HUES64 (cell line): ENCODE measurements at regions not wholly inside any gene's neighbourhood (a gene's known extent, or its start where the extent isn't known, plus 50 kb on each side); places are given as distances from the start of the nearest gene placed in this dataset.

ENCODE experiments used
- H3K27ac ChIP-seq: 2 replicates; pipeline ENCODE4 v1.7.0; 2013; ENCODE audit warnings: low read depth, low read length, inconsistent platforms
- H3K27me3 ChIP-seq: 2 replicates; pipeline ENCODE4 v1.6.1; 2013; ENCODE audit warnings: mild to moderate bottlenecking, low read length; ENCODE audit not compliant: insufficient read depth
- H3K36me3 ChIP-seq: 2 replicates; pipeline ENCODE4 v1.6.1; 2013; ENCODE audit warnings: mild to moderate bottlenecking, low read length; ENCODE audit not compliant: insufficient read depth
- H3K4me1 ChIP-seq: 2 replicates; pipeline ENCODE4 v1.6.1; 2013; ENCODE audit warnings: mild to moderate bottlenecking, low read length, moderate library complexity; ENCODE audit not compliant: insufficient read depth
- H3K4me3 ChIP-seq: 2 replicates; pipeline ENCODE4 v1.5.1; 2013; ENCODE audit warnings: mild to moderate bottlenecking, low read length, moderate library complexity
- H3K9ac ChIP-seq: 2 replicates; pipeline ENCODE4 v1.6.1; 2013; ENCODE audit warnings: mild to moderate bottlenecking, low read depth, low read length
- H3K9me3 ChIP-seq: 2 replicates; pipeline ENCODE4 v1.6.1; 2013; ENCODE audit warnings: low read depth, low read length; ENCODE audit not compliant: insufficient read depth
- WGBS: fragments of 150-250, 120-280 bp; methylation state at CpG from one replicate; pipeline ENCODE4 v1.1.7; 2013; ENCODE audit warnings: missing lambda C conversion rate; 5-methylcytosine and 5-hydroxymethylcytosine counted together

GRCh38 chr5:2255915-2256690, 373.4 kb upstream of the IRX4 start:
- Histone ChIP-seq H3K9me3 (no peaks in the 10 kb centered on the region), H3K27ac (no peak overlapping the region), H3K4me1 (no peaks in the 10 kb centered on the region; the same call in 1 of the 2 replicates), H3K9ac (no peak overlapping the region), H3K27me3 (no peaks in the 10 kb centered on the region), H3K4me3 (no peak overlapping the region), H3K36me3 (no peaks in the 10 kb centered on the region)
- WGBS, result 91% methylated on average over 14 of the region's 14 CpGs

- Histone ChIP-seq H3K9ac (no peak overlapping the region), H3K4me1 (no peaks in the 10 kb centered on the region; the same call in 1 of the 2 replicates), H3K27ac (no peak overlapping the region), H3K9me3 (no peaks in the 10 kb centered on the region), H3K27me3 (no peaks in the 10 kb centered on the region), H3K4me3 (no peak overlapping the region), H3K36me3 (no peaks in the 10 kb centered on the region)
- WGBS, result 93% methylated on average over 21 of the region's 22 CpGs
Measured at GRCh38 chr5:2254880-2255750, 372.4 kb upstream of the IRX4 start.

GRCh38 chr5:2254406-2254805, 371.7 kb upstream of the IRX4 start:
- Histone ChIP-seq H3K27ac (no peak overlapping the region), H3K36me3 (no peaks in the 10 kb centered on the region), H3K4me1 (no peaks in the 10 kb centered on the region; the same call in 1 of the 2 replicates), H3K9me3 (no peaks in the 10 kb centered on the region), H3K27me3 (no peaks in the 10 kb centered on the region), H3K9ac (no peak overlapping the region), H3K4me3 (no peak overlapping the region)
- 89% methylated on average over 3 of the region's 3 CpGs for WGBS

GRCh38 chr5:2253040-2253975, 370.6 kb upstream of the IRX4 start:
- Histone ChIP-seq H3K27ac (no peak overlapping the region), H3K4me1 (no peaks in the 10 kb centered on the region; the same call in 1 of the 2 replicates), H3K36me3 (no peaks in the 10 kb centered on the region), H3K4me3 (no peak overlapping the region), H3K27me3 (no peaks in the 10 kb centered on the region), H3K9ac (no peak overlapping the region), H3K9me3 (no peaks in the 10 kb centered on the region)
- WGBS, result 93% methylated on average over 13 of the region's 19 CpGs

GRCh38 chr5:2251751-2252150, 369.0 kb upstream of the IRX4 start:
- Histone ChIP-seq H3K27me3 (no peaks in the 10 kb centered on the region), H3K9ac (no peak overlapping the region), H3K4me3 (no peak overlapping the region), H3K9me3 (peaks cover 9% of the 10 kb centered on the region; the same call in 1 of the 2 replicates), H3K36me3 (no peaks in the 10 kb centered on the region), H3K27ac (no peak overlapping the region), H3K4me1 (no peaks in the 10 kb centered on the region; the same call in 1 of the 2 replicates)
- WGBS, result 92% methylated on average over 10 of the region's 10 CpGs

GRCh38 chr5:2251298-2251697, 368.6 kb upstream of the IRX4 start:
- Histone ChIP-seq H3K27ac (no peak overlapping the region), H3K4me1 (no peaks in the 10 kb centered on the region; the same call in 1 of the 2 replicates), H3K9me3 (peaks cover 9% of the 10 kb centered on the region; the same call in 1 of the 2 replicates), H3K27me3 (no peaks in the 10 kb centered on the region), H3K36me3 (no peaks in the 10 kb centered on the region), H3K4me3 (no peak overlapping the region), H3K9ac (no peak overlapping the region)
- 87% methylated on average over 7 of the region's 7 CpGs for WGBS

GRCh38 chr5:2250365-2250950, 367.7 kb upstream of the IRX4 start:
- Histone ChIP-seq H3K36me3 (no peaks in the 10 kb centered on the region), H3K9ac (no peak overlapping the region), H3K4me1 (no peaks in the 10 kb centered on the region; the same call in 1 of the 2 replicates), H3K27ac (no peak overlapping the region), H3K9me3 (peaks cover 9% of the 10 kb centered on the region; the same call in 1 of the 2 replicates), H3K27me3 (no peaks in the 10 kb centered on the region), H3K4me3 (no peak overlapping the region)
- WGBS, result 96% methylated on average over 12 of the region's 12 CpGs

- WGBS, result 89% methylated on average over 10 of the region's 10 CpGs
- no peaks in the 10 kb centered on the region for H3K27me3 ChIP-seq
- H3K36me3 ChIP-seq, result no peaks in the 10 kb centered on the region
- H3K4me1 ChIP-seq, result no peaks in the 10 kb centered on the region
- no peak overlapping the region for H3K4me3 ChIP-seq
- H3K9ac ChIP-seq, result no peak overlapping the region
- peaks cover 9% of the 10 kb centered on the region; the same call in 1 of the 2 replicates for H3K9me3 ChIP-seq
- H3K27ac ChIP-seq, result no peak overlapping the region
Measured at GRCh38 chr5:2249442-2249841, 366.7 kb upstream of the IRX4 start.

- peaks cover 9% of the 10 kb centered on the region; the same call in 1 of the 2 replicates for H3K9me3 ChIP-seq
- no peaks in the 10 kb centered on the region for H3K4me1 ChIP-seq
- no peaks in the 10 kb centered on the region for H3K36me3 ChIP-seq
- no peak overlapping the region for H3K27ac ChIP-seq
- no peak overlapping the region for H3K9ac ChIP-seq
- 88% methylated on average over 2 of the region's 2 CpGs for WGBS
- H3K4me3 ChIP-seq, result no peak overlapping the region
- no peaks in the 10 kb centered on the region for H3K27me3 ChIP-seq
Measured at GRCh38 chr5:2249026-2249425, 366.3 kb upstream of the IRX4 start.

- Histone ChIP-seq H3K36me3 (no peaks in the 10 kb centered on the region), H3K9ac (no peak overlapping the region), H3K4me1 (no peaks in the 10 kb centered on the region), H3K9me3 (peaks cover 6% of the 10 kb centered on the region; the same call in 1 of the 2 replicates), H3K27ac (no peak overlapping the region), H3K4me3 (no peak overlapping the region), H3K27me3 (no peaks in the 10 kb centered on the region)
- WGBS, result 90% methylated on average over 4 of the region's 4 CpGs
Measured at GRCh38 chr5:2242539-2242938, 359.8 kb upstream of the IRX4 start.
